Ammon's horn (tissue), 1 donor: ENCODE measurements at regions not wholly inside any gene's neighbourhood (a gene's known extent, or its start where the extent isn't known, plus 50 kb on each side); places are given as distances from the start of the nearest gene placed in this dataset.

Experiments used
- DNase-seq: peaks from one replicate; pipeline ENCODE4 v3.0.0-alpha.2; 2016; ENCODE audit warnings: low spot score

DNA sequence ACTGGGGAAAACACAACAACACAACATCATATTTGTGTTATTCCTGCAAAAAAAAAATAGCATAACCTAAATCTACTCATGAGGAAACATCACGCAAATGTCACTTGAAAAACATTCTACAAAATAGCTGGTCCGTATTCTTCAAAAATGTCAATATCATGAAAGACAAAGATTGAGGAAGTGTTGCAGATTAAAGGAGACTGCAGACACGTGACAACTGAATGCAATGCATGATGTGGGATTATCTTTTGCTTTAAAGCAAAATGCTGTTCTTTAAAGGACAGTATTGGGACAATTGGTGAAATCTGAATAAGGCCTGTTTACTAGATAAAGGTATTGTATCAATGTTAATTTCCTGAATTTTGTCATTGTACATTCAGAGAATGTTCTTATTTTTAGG is 157.7 kb downstream of the SMIM20 start:
- DNase-seq = no peak

DNA sequence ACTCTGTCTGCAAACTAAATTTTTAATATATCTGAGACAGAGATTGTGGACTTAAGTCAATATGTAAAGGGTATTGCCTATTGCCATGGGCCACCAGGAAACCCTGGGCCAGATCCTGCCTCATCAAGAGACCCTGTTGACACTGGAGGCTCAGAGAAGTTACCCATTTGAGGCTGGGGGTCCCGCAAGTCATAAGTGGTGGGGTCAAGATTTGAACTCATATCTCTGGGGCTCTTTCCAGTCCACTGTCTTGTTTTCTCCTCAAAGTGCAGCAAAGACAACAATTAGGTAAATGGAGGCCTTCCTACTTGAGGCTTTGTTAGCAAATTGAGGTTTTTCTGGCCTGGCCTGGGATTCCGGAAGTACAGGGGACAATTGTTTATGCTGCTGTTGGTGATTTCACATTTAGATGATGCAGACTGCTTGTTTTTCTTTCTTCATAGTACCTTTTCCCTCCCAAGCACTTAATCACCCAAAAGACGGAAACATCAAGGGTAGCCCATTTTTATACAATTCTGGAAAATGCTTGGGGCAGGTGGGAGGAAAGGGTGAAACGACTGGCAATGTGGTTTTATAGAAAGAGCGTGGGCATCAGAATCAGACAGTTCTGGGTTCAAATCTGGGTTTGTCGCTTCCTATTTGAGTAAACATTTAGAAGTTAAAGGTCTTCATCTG is 160.0 kb downstream of the SMIM20 start:
- DNase-seq = no peak

DNA sequence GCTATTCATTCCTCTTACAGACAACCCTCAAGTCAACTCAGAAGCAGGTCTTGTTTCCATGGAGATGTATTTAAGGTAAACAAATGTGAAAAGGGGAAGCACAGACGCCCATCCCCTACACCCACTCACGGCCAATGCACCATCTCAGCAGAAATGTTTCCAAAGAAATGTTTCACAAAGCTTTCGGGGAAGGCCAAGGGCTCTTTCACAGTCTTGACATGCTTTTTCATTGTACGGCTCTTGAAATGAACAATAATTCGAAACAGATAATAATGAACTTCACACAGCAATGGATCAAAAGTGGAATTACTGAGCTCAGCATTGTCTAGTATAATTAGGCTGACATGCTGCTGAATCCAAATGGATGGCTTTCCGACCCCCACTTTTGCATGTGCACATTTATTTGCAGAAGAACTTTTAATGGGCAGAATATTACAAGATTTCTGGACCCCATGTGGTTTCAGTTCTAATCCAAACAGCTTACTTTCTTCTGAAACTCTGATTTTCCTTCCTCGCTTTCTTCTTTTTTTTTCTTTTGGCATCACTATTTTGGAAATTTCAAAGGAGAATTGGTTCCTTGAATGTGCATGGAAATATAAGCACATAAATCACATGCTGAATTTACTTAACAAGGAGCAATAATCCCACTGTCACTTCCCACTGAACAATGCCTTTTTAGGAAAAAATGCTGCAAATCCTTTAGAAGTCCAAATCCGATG is 160.9 kb downstream of the SMIM20 start:
- peak; percentile 51 for DNase-seq

DNA sequence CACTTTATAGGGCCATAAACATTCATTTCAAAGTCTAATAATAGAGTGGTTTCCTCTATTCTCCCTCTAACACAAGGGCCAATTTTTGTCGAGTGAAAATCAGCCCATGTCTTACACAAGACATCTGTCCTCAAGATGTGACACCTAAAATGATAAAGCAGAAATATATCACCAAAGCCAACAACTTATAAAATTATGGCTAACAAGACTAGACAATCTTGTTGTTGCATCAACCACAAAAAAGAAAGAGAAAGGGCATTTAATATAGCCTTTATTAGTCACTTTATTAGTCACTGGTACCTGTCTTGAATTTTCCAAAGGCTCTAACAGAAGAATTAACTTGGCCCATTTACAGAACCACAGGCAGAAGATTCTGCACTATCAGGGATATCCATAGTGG is 161.6 kb downstream of the SMIM20 start:
- no peak for DNase-seq

DNA sequence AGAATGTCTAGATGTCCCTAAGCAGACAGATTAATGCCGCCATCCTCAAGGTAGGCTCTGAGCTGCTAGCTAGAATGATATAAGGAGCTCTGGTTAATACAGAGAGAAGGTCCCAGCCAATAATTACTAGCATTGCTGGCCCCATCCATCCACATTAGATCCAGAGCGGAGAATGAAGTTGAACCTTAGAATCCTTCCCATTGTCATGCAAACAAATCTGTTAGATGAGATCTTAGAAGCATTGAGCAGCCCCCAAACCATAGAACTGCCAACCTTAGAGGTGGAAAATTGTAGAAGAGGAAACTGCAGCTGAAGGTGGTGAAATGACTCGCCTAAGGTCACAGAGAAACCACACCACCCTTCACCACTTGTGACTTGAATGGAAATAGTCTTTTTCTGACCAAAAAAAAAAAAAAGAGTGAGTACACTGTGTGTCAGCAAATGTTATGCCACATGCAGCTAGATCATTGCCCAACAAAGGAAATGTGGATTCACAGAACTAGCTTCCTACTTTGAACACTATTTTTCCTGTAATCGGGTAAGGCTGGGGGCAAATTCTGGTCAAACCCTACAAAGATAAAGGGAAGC is 162.1 kb downstream of the SMIM20 start:
- peak; percentile 18 for DNase-seq

DNA sequence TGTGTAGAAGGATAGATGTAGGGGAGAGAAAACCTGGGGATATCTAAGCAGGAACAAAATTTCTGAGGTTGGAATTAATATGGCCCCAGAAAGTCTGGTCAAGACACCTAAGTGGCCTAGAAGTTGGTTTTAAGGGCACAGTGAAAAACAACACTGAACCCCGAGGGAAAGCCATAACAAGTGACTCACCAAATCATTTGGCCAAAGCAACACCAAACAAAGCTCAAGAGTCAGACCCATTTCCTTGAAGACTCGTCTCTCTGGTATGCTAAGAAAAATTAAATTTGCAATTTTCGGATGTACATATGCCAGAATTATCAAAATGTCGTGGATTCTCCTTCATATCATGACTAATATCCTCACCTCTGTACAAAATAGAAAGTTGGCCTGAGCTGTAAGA is 162.9 kb downstream of the SMIM20 start:
- DNase-seq = no peak

DNA sequence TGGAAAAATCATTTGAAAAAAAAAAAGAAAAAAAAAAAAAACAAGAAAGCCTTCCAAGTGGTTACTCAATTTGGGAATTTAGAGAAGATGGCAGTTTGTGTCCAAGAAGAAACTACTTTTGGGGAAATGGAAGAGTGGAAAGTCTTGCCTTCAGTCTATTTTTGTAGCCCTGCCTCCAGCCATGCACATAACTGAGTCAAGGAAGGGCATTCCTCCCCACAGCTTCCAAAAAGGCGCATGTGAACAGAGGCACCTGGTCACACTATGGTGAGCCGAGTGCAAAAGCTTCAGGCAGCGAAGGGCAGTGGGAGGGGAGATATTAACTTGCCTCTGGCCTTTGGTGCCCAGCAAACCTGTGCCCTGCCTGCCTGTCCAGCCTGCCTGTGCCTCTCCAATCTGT is 163.7 kb downstream of the SMIM20 start:
- DNase-seq = no peak

DNA sequence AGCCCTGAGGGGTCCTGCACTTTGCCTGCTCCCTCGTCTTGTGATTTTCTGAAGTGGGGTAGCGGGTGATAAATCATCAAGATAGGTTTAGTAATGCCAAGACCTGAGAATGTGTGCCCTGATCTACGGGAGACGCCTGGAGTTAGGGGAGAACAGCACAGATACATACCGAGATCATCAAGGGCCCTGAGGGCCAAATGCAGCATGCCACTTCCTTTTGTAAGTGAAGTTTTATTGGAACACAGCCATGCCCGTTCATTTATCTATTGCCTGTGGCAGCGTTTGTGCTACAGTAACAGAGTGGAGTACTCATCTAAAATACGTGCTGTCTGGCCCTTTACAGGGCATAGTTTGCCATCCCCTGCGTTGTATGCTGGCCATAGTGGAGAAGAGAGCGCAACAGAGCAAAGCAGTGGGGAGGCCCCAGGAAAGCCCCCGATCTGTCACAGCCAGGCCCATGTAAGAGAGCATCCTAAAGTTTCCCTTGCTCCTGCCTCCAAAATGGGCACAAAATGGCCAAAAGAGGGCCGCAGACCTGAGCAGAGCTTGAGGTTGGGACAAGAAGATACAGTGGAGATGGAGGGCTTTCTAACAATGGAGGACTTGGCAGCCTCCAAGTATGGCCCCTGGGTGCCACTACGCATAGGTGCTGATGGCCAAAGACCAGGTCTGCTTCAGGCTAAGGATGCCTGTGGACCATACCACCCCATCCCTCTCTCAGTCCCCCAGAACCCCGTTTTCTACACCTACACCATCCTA is 167.0 kb downstream of the SMIM20 start:
- DNase-seq = no peak

DNA sequence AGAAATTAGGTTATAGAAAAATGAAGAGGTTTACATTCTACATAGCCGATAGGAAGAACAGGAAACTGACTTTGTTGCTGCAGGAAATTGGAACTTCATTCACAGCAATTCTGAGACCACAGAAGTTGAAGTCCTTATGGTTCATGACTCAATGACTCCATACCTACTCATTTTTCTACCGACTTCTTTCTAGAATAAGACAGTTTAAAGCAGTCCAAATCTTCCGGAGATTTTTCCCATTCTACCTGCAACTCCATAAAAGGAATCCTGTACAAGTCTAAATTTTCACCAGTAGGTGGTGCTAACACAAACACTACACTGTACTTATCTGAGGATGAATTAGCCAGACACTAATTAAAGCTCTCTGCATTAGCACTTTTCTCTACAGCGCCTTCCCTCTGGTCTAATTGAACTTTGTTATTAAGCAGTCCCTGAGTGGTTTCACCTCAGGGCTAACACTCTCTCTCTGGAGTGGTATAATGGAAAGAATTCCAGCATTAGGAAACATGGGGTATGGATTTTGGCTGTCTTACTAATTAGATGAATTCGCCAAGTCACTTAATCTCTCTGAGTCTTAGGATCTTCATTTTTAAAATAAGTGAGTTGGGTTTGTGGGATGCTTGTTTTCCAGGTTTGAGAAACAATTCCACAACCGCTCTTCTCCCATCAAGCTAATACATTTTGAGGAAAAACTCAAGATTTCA is 167.9 kb downstream of the SMIM20 start:
- peak; percentile 69 for DNase-seq

DNA sequence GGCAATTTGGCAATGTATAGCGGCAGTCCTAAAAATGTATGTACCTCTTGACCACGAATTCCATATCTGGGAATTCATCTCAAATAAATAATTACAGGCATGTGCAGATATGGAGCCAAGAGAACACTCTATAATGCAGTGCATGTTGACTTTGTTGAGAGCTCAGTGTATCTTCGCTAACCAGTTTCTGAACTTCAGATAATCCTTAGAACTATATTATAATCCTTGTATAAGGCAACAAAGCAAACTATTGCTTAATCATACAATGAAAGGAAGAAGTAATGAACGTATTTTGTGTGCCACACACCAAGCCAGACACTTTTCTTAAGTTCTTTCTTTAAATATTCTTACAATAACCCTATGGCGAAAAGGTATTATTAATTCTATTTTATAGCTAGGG is 168.5 kb downstream of the SMIM20 start:
- no peak for DNase-seq

DNA sequence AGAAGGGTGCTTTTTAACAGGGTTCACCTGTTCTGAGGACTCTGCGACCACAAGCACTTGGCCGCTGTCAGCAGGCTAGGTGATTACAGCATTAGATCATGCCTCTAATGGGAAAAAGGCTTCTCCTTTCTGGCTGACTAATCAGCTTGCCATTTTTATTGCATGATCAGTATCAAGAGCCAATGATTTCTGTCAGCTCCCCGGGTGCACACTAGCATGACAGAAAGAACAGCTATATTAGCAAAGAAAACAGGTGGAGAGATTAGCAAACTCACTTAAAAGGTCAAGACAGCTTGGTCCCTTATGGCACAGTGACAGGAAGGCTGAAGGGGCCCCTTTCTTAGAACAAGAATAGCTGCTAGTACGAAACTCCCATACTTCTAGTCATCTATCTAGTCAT is 170.0 kb downstream of the SMIM20 start:
- no peak for DNase-seq

DNA sequence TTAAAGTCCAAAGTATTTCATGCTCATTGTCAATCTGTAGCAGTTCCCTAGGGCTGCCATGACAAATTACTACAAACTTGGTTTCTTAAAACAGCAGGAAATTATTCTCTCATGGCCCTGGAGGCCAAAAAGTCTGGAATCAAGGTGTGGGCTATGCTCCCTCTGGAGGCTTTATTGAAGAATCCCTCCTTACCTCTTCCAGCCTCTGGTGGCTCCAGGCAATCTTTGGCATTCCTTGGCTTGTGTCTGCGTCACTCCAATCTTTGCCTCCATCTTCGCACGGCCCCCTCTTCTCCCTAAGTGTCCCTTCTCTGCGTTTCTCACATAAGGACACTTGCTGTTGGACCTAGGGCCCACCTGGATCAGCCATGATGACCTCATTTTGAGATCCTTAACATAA is 170.4 kb downstream of the SMIM20 start:
- no peak for DNase-seq

DNA sequence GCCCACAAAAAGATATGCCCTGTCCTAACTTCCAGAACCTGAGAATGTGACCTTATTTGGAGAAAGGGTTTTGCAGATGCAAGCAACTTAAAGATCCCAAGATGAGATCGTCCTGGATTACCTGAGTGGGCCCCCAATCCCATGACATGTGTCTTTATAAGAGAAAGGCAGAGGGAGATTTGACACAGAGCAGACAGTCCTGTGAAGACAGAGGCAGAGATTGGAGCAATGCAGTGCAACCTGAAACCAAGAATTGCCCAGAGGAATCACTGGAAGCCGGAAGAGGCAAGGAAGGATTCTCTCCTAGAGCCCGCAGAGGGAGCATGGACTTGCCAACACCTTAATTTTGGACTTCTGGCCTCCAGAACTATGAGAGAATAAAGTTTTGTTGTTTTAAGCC is 171.5 kb downstream of the SMIM20 start:
- no peak for DNase-seq

DNA sequence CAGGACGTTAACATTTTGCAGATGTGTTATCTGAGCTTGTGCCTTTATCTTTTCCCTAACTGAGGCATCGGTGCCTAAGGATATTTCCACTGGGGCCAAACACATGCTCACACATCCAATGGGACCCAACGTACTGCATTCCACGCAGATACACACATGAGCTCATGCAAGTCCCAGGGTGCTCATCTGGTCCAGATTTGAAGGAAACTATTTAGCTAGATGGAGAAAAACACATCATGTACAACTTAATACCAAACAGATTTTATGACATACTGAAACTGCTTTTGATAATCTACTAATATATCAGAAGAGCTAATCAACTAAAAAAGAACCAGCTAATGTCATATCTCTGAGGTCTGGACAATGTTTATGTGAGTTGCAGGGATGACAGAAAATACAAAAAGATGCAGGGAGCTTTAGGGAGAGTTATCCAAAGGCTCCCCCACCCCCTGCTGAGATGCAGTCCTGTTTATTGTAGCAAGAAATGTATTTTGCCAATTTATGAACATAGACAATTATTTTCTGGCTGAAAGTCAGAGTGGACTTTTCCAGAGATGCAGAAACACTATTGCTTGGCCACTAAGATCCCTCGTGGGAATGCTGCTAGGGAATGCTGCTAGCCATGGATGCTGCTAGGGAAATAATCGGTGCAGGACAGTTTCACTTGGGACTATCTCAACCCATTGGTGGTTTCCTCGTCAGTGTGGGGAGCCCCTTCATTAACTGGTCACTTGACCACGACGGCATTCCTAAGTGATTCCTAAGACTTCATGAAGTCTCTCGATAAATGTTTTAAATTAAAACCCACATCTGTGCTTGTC is 172.8 kb downstream of the SMIM20 start:
- DNase-seq = no peak

DNA sequence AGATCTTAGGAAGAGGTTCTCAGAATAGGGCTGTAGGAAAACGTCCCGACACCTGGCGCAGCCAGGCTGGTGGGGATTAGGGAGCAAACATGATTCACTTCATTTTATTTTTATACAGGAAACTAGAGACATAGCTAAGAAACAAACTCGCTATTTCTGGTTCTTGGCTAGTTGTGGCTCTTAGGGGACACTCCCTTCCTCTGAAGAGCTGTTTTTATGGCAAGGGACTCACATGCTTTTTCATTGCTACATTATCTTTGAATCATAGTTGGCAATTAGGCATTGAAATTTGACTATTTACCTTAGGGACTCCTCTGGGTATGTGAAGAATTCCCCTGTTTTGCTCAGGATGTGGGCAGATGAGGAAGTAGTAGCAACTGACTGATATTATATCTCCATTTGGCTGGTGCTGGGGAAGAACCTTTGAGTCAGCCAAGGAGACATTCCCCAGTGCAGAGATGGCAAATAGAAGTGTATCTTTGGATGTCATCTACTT is 174.5 kb downstream of the SMIM20 start:
- DNase-seq = no peak

DNA sequence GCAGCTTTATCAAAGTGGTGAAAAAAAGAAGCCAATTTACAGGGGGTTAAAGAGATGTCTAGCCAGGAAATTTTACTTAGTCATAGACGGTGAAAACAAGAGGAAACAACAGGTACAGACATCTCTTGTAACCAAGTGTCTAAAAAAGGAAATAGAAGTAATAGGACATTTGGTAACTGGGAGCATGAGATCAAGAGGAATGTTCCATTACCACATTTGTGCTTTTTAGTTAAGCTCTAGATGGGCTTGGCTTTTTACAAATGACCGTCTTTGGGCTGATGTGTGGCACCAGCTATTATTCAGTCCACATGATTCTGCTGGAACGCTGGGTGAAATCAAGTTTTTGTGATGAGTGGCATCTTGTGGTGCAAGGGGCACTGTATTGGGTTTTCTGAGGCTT is 179.5 kb downstream of the SMIM20 start:
- no peak for DNase-seq

DNA sequence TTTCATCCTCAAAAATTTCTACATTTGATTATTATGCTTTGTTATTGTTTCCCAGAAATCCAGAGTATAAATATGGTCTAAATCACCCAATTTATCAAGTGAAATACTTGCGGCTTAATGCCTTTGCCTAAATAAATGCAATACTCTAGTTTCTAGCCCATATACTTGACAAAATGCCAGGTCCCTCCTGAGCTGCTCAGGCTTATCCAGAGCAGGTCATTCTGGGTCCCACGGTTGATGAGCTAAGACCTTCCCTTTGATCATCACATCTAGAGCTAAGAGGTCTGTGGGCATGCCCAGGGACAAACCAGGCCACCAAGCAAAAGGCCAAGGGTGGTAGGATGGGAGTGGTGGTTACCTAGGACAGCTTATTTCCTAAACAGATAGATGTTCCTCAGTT is 180.1 kb downstream of the SMIM20 start:
- DNase-seq = no peak

DNA sequence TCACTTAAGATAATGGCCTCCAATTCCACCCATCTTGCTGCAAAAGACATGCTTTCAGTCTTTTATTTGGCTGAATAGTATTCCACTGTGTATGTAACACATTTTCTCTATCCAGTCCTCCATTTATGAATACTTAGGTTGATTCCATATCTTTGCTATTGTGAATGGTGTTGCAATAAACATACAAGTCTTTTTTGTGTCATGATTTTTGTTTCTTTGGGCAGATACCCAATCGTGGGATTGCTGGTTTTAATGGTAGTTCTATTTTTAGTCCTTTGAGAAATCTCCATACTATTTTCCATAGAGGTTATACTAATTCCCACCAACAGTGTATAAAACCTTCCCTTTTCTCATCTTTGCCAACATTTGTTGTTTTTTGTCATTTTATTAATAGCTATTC is 180.9 kb downstream of the SMIM20 start:
- no peak for DNase-seq

DNA sequence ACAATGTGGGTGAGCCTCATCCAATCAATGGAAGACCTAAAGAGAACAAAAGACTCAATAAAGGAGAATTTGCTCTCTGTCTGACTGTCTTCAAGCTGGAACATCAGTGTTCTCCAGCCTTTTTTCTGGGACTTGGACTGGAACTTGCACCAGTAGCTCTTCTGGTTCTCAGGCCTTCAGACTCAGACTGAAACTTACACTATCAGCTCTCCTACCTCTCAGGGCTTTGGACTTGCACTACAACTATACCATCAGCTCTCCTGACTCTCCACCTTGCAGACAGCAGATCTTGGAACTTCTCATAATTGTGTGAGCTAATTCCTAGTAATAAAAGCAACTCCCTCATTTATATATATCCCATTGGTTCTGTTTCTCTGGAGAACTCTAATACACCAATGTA is 185.9 kb downstream of the SMIM20 start:
- DNase-seq = no peak

DNA sequence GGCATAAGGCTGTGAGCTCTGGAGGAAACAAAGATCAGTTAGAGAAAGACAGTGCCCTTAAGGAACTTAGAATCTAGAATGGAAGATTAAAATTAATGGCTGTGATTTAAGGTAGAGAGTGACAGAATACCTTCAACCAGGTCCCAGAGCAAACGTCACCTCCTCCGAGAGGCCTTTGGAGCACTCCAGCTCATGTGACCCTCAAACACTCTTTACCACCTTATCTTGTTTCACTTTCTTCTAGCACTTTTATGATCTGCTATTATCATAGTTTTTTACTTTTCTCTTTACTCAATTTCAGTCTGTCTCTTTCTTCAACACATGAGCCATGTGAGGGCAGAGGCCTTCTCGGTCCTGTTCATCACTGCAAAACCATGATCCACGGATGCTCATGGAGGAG is 187.0 kb downstream of the SMIM20 start:
- DNase-seq = no peak

DNA sequence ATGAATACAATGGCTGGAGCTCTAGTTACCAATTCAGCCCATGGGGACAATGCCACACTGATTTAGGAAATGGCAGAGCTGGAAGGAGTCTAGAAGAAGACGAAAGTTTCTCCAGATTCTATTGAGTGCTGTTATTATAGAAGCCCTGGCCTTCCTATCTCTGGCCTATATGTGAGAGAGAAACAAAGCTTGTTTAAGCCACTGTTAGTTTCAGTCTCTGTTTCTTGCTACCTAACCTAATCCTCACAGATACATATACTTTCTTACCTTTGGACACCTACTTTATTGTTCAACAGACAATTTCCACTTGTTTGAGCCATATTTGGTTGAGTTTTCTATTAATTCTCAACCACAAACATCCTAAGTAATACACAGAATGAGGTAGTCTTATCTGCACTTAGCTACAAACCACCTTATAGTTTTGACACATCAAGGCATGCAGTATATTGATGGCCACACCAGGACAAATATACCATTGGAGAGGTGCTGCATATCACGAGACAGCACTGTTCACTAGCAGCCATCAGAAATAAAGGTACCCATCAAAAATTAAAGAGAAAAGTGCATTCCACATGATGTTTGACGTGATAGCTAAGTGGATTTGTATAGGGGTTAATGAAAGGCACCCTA is 190.2 kb downstream of the SMIM20 start:
- DNase-seq = no peak
